Smooth muscle cell (in vitro differentiated cells): ENCODE measurements at regions not wholly inside any gene's neighbourhood (a gene's known extent, or its start where the extent isn't known, plus 50 kb on each side); places are given as distances from the start of the nearest gene placed in this dataset.

Experiments used
- DNase-seq: peaks from one replicate; lab custom pipeline; 2025; ENCODE audit not compliant: unreplicated experiment; lab: John Stamatoyannopoulos, UW
- H2AFZ ChIP-seq: fragments of 200-600 bp; sonication (generic); 2 replicates; pipeline ENCODE4 v1.6.0; 2016; ENCODE audit warnings: antibody characterized with exemption, low read depth, mild to moderate bottlenecking
- H3F3A ChIP-seq: fragments of 200-600 bp; sonication (generic); 2 replicates; pipeline ENCODE4 v1.6.0; 2017; ENCODE audit warnings: antibody characterized with exemption, low read depth
- H3K27ac ChIP-seq: fragments of 200-600 bp; sonication (generic); 2 replicates; pipeline ENCODE4 v1.5.1; 2016; ENCODE audit warnings: low read depth, mild to moderate bottlenecking
- H3K27me3 ChIP-seq: fragments of 200-600 bp; sonication (generic); 2 replicates; pipeline ENCODE4 v1.6.1; 2016; ENCODE audit warnings: low read depth, mild to moderate bottlenecking
- H3K36me3 ChIP-seq: fragments of 200-600 bp; sonication (generic); 2 replicates; pipeline ENCODE4 v1.5.1; 2016; ENCODE audit warnings: low read depth
- H3K4me1 ChIP-seq: fragments of 200-600 bp; sonication (generic); 2 replicates; pipeline ENCODE4 v1.5.1; 2016; ENCODE audit warnings: low read depth
- H3K4me2 ChIP-seq: fragments of 200-600 bp; sonication (generic); 2 replicates; pipeline ENCODE4 v1.6.0; 2016; ENCODE audit warnings: mild to moderate bottlenecking
- H3K4me3 ChIP-seq: fragments of 200-600 bp; sonication (generic); 2 replicates; pipeline ENCODE4 v1.5.1; 2016; ENCODE audit warnings: mild to moderate bottlenecking
- H3K79me2 ChIP-seq: fragments of 200-600 bp; sonication (generic); 2 replicates; pipeline ENCODE4 v1.6.0; 2016; ENCODE audit warnings: low read depth, mild to moderate bottlenecking
- H3K9ac ChIP-seq: fragments of 200-600 bp; sonication (generic); 2 replicates; pipeline ENCODE4 v1.6.0; 2016; ENCODE audit warnings: low read depth
- H3K9me3 ChIP-seq: fragments of 200-600 bp; sonication (generic); replicated peaks from 2 replicates; pipeline ENCODE4 v1.5.1; 2016; ENCODE audit warnings: low read depth
- H4K20me1 ChIP-seq: fragments of 200-600 bp; sonication (generic); 2 replicates; pipeline ENCODE4 v1.6.0; 2016; ENCODE audit warnings: low read depth
- CTCF ChIP-seq: fragments of 200-600 bp; sonication (generic); IDR thresholded peaks from 2 replicates; pipeline ENCODE4 v1.5.1; 2017; ENCODE audit warnings: borderline replicate concordance, mild to moderate bottlenecking, antibody characterized with exemption; ENCODE audit not compliant: insufficient read depth, poor library complexity, severe bottlenecking
- WGBS: methylation state at CpG from one replicate; pipeline ENCODE4 v1.1.7; 2016; ENCODE audit warnings: low lambda C conversion rate; 5-methylcytosine and 5-hydroxymethylcytosine counted together

GRCh38 chr18:40380686-40381439, 1574.2 kb upstream of the PIK3C3 start:
- Histone ChIP-seq H3K4me3 (no peak overlapping the region), H3F3A (no peaks in the 10 kb centered on the region), H4K20me1 (no peaks in the 10 kb centered on the region), H3K79me2 (no peaks in the 10 kb centered on the region), H3K9me3 (no peaks in the 10 kb centered on the region), H3K4me2 (no peak overlapping the region), H3K27ac (peak overlapping the region; percentile 22), H2AFZ (no peak overlapping the region), H3K9ac (no peak overlapping the region), H3K36me3 (no peaks in the 10 kb centered on the region), H3K4me1 (no peaks in the 10 kb centered on the region), H3K27me3 (no peaks in the 10 kb centered on the region)
- no peak for DNase-seq
- TF ChIP-seq CTCF, result no peak
- 51% methylated on average over 6 of the region's 6 CpGs for WGBS

GRCh38 chr18:40375837-40376236, 1579.2 kb upstream of the PIK3C3 start:
- no peaks in the 10 kb centered on the region for H3K4me1 ChIP-seq
- DNase-seq, result no peak
- H3K79me2 ChIP-seq, result no peaks in the 10 kb centered on the region
- H4K20me1 ChIP-seq, result no peaks in the 10 kb centered on the region
- no peaks in the 10 kb centered on the region for H3F3A ChIP-seq
- 81% methylated on average over 1 of the region's 1 CpG for WGBS
- no peak overlapping the region for H3K4me2 ChIP-seq
- H3K36me3 ChIP-seq, result no peaks in the 10 kb centered on the region
- no peak overlapping the region for H3K27ac ChIP-seq
- TF ChIP-seq CTCF, result no peak
- H3K9ac ChIP-seq, result no peak overlapping the region
- no peak overlapping the region for H2AFZ ChIP-seq
- no peaks in the 10 kb centered on the region for H3K9me3 ChIP-seq
- no peaks in the 10 kb centered on the region for H3K27me3 ChIP-seq
- no peak overlapping the region for H3K4me3 ChIP-seq

GRCh38 chr18:40371673-40372072, 1583.4 kb upstream of the PIK3C3 start:
- Histone ChIP-seq H3K27me3 (no peaks in the 10 kb centered on the region), H3K9ac (no peak overlapping the region), H3K4me1 (no peaks in the 10 kb centered on the region), H3K27ac (no peak overlapping the region), H3K9me3 (no peaks in the 10 kb centered on the region), H3K36me3 (no peaks in the 10 kb centered on the region), H3K4me3 (no peak overlapping the region), H3K4me2 (no peak overlapping the region), H3K79me2 (no peaks in the 10 kb centered on the region), H4K20me1 (no peaks in the 10 kb centered on the region), H2AFZ (no peak overlapping the region), H3F3A (no peaks in the 10 kb centered on the region)
- no peak for TF ChIP-seq CTCF
- DNase-seq, result no peak
- 26% methylated on average over 1 of the region's 1 CpG for WGBS

- TF ChIP-seq CTCF, result no peak
- Histone ChIP-seq H3K9me3 (no peaks in the 10 kb centered on the region), H3K27me3 (no peaks in the 10 kb centered on the region), H3K4me3 (no peak overlapping the region), H3K79me2 (no peaks in the 10 kb centered on the region), H3F3A (no peaks in the 10 kb centered on the region), H3K4me2 (no peak overlapping the region), H3K27ac (no peak overlapping the region), H2AFZ (no peak overlapping the region), H3K9ac (no peak overlapping the region), H3K36me3 (no peaks in the 10 kb centered on the region), H3K4me1 (no peaks in the 10 kb centered on the region), H4K20me1 (no peaks in the 10 kb centered on the region)
- WGBS, result 82% methylated on average over 2 of the region's 2 CpGs
- DNase-seq, result no peak
These were observed 1587.5 kb upstream of the PIK3C3 start for GRCh38 chr18:40367576-40367975.
